ENCODE measurements at regions not wholly inside any gene's neighbourhood (a gene's known extent, or its start where the extent isn't known, plus 50 kb on each side); places are given as distances from the start of the nearest gene placed in this dataset.

GRCh38 chr7:153081496-153081895 lies 321.9 kb downstream of the ACTR3B start:
- no peak for DNase-seq
- TF ChIP-seq CTCF (IDR thresholded peaks at IDR 0.05; ENCODE audit: partially characterized antibody, unreplicated experiment), result no peak
- no peak overlapping the region for H3K4me3 Mint-ChIP-seq (ENCODE audit: unreplicated experiment)
- peaks cover 3% of the 10 kb centered on the region for H3K27me3 Mint-ChIP-seq (ENCODE audit: unreplicated experiment)
- H3K9me3 Mint-ChIP-seq (ENCODE audit: unreplicated experiment), result peaks cover 3% of the 10 kb centered on the region
- no peaks in the 10 kb centered on the region for H3K36me3 Mint-ChIP-seq (ENCODE audit: unreplicated experiment)
- H3K4me1 Mint-ChIP-seq (ENCODE audit: low read depth, unreplicated experiment), result no peaks in the 10 kb centered on the region
- H3K27ac Mint-ChIP-seq (ENCODE audit: unreplicated experiment), result no peak overlapping the region

GRCh38 chr7:153084278-153084677 lies 324.7 kb downstream of the ACTR3B start:
- Mint-ChIP-seq H3K4me3 (ENCODE audit: unreplicated experiment) (no peak overlapping the region), H3K36me3 (ENCODE audit: unreplicated experiment) (no peaks in the 10 kb centered on the region), H3K9me3 (ENCODE audit: unreplicated experiment) (peaks cover 3% of the 10 kb centered on the region), H3K4me1 (ENCODE audit: low read depth, unreplicated experiment) (no peaks in the 10 kb centered on the region), H3K27ac (ENCODE audit: unreplicated experiment) (no peak overlapping the region), H3K27me3 (ENCODE audit: unreplicated experiment) (peaks cover 3% of the 10 kb centered on the region)
- no peak for DNase-seq
- TF ChIP-seq CTCF (IDR thresholded peaks at IDR 0.05; ENCODE audit: partially characterized antibody, unreplicated experiment), result no peak

- H3K27ac Mint-ChIP-seq (ENCODE audit: unreplicated experiment), result no peak overlapping the region
- no peak overlapping the region for H3K4me3 Mint-ChIP-seq (ENCODE audit: unreplicated experiment)
- no peak for TF ChIP-seq CTCF (IDR thresholded peaks at IDR 0.05; ENCODE audit: partially characterized antibody, unreplicated experiment)
- no peaks in the 10 kb centered on the region for H3K4me1 Mint-ChIP-seq (ENCODE audit: low read depth, unreplicated experiment)
- no peaks in the 10 kb centered on the region for H3K36me3 Mint-ChIP-seq (ENCODE audit: unreplicated experiment)
- DNase-seq, result no peak
- peaks cover 3% of the 10 kb centered on the region for H3K27me3 Mint-ChIP-seq (ENCODE audit: unreplicated experiment)
- H3K9me3 Mint-ChIP-seq (ENCODE audit: unreplicated experiment), result no peaks in the 10 kb centered on the region
These were observed 327.9 kb downstream of the ACTR3B start for GRCh38 chr7:153087498-153087897.

GRCh38 chr7:153088601-153089000 lies 329.0 kb downstream of the ACTR3B start:
- TF ChIP-seq CTCF (IDR thresholded peaks at IDR 0.05; ENCODE audit: partially characterized antibody, unreplicated experiment), result no peak
- Mint-ChIP-seq H3K9me3 (ENCODE audit: unreplicated experiment) (no peaks in the 10 kb centered on the region), H3K4me1 (ENCODE audit: low read depth, unreplicated experiment) (no peaks in the 10 kb centered on the region), H3K4me3 (ENCODE audit: unreplicated experiment) (no peak overlapping the region), H3K27ac (ENCODE audit: unreplicated experiment) (no peak overlapping the region), H3K36me3 (ENCODE audit: unreplicated experiment) (no peaks in the 10 kb centered on the region), H3K27me3 (ENCODE audit: unreplicated experiment) (peaks cover 2% of the 10 kb centered on the region)
- DNase-seq, result no peak

- no peaks in the 10 kb centered on the region for H3K4me1 Mint-ChIP-seq (ENCODE audit: low read depth, unreplicated experiment)
- DNase-seq, result no peak
- H3K9me3 Mint-ChIP-seq (ENCODE audit: unreplicated experiment), result no peaks in the 10 kb centered on the region
- H3K27me3 Mint-ChIP-seq (ENCODE audit: unreplicated experiment), result no peaks in the 10 kb centered on the region
- TF ChIP-seq CTCF (IDR thresholded peaks at IDR 0.05; ENCODE audit: partially characterized antibody, unreplicated experiment), result no peak
- H3K36me3 Mint-ChIP-seq (ENCODE audit: unreplicated experiment), result peaks cover 5% of the 10 kb centered on the region
- H3K27ac Mint-ChIP-seq (ENCODE audit: unreplicated experiment), result no peak overlapping the region
- H3K4me3 Mint-ChIP-seq (ENCODE audit: unreplicated experiment), result no peak overlapping the region
These were observed 330.7 kb downstream of the ACTR3B start for GRCh38 chr7:153090209-153090608.
